ENCODE measurements at regions not wholly inside any gene's neighbourhood (a gene's known extent, or its start where the extent isn't known, plus 50 kb on each side); places are given as distances from the start of the nearest gene placed in this dataset.

- ChIA-PET POLR2A (no interaction called here), CTCF (no interaction called here)
- intact Hi-C loops (cut with micrococcal nuclease; ENCODE audit: unreplicated experiment) (no loop called here), in situ Hi-C loops (cut with HindIII; ENCODE audit: low pct_unique_long_range_greater_than_20kb, low sequenced_read_pairs) (no loop called here)
- TF ChIP-seq CTCF (IDR thresholded peaks at IDR 0.05) (no peak), TCF7L2 (IDR thresholded peaks at IDR 0.05; ENCODE audit: low read depth, low read length) (no peak), SIN3A (IDR thresholded peaks at IDR 0.05; ENCODE audit: borderline replicate concordance, insufficient read depth, low read depth, low read length) (no peak), POLR2AphosphoS5 (IDR thresholded peaks at IDR 0.05; ENCODE audit: low read depth, low read length) (no peak), REST (IDR thresholded peaks at IDR 0.05; ENCODE audit: insufficient read depth in 1 of 2, low read depth in 2 of 2, low read length in 1 of 2) (no peak)
- no peak for DNase-seq (ENCODE audit: low read depth, low spot score)
- Histone ChIP-seq H3K27ac (ENCODE audit: low read length) (no peak overlapping the region), H3K36me3 (ENCODE audit: control insufficient read depth, insufficient read depth, low read length) (no peaks in the 10 kb centered on the region; the same call in 1 of the 2 replicates), H3K4me1 (ENCODE audit: control insufficient read depth, insufficient read depth, low read length) (no peaks in the 10 kb centered on the region), H3K27me3 (ENCODE audit: control insufficient read depth, insufficient read depth, low read length) (no peaks in the 10 kb centered on the region), H3K9me3 (ENCODE audit: control insufficient read depth, insufficient read depth, low read depth, low read length) (no peaks in the 10 kb centered on the region), H3K4me3 (ENCODE audit: low read depth in 2 of 2, low read length in 2 of 2) (no peak overlapping the region)
- BruUV-seq (replicated peaks), result no TSS peak
- no peak for ATAC-seq
Observed at GRCh38 chr2:22062679-22063078, 938.9 kb downstream of the TDRD15 start.

GRCh38 chr2:22076454-22076853 lies 952.7 kb downstream of the TDRD15 start:
- no peak overlapping the region for H3K4me3 ChIP-seq (ENCODE audit: low read depth in 2 of 2, low read length in 2 of 2)
- H3K27me3 ChIP-seq (ENCODE audit: control insufficient read depth, insufficient read depth, low read length), result no peaks in the 10 kb centered on the region
- DNase-seq (ENCODE audit: low read depth, low spot score), result no peak
- H3K27ac ChIP-seq (ENCODE audit: low read length), result no peak overlapping the region
- peaks cover 4% of the 10 kb centered on the region; the same call in 1 of the 2 replicates for H3K9me3 ChIP-seq (ENCODE audit: control insufficient read depth, insufficient read depth, low read depth, low read length)
- TF ChIP-seq REST (IDR thresholded peaks at IDR 0.05; ENCODE audit: insufficient read depth in 1 of 2, low read depth in 2 of 2, low read length in 1 of 2) (no peak), POLR2AphosphoS5 (IDR thresholded peaks at IDR 0.05; ENCODE audit: low read depth, low read length) (no peak), CTCF (IDR thresholded peaks at IDR 0.05) (no peak), TCF7L2 (IDR thresholded peaks at IDR 0.05; ENCODE audit: low read depth, low read length) (no peak), SIN3A (IDR thresholded peaks at IDR 0.05; ENCODE audit: borderline replicate concordance, insufficient read depth, low read depth, low read length) (no peak)
- no peaks in the 10 kb centered on the region for H3K36me3 ChIP-seq (ENCODE audit: control insufficient read depth, insufficient read depth, low read length)
- POLR2A ChIA-PET, result no interaction called here
- intact Hi-C loops (cut with micrococcal nuclease; ENCODE audit: unreplicated experiment) (no loop called here), in situ Hi-C loops (cut with HindIII; ENCODE audit: low pct_unique_long_range_greater_than_20kb, low sequenced_read_pairs) (no loop called here)
- no peaks in the 10 kb centered on the region for H3K4me1 ChIP-seq (ENCODE audit: control insufficient read depth, insufficient read depth, low read length)
- BruUV-seq (replicated peaks), result no TSS peak
- no peak for ATAC-seq
- CTCF ChIA-PET, result no interaction called here

All from Panc1 (cell line).